GM12872 (cell line): ENCODE measurements at regions not wholly inside any gene's neighbourhood (a gene's known extent, or its start where the extent isn't known, plus 50 kb on each side); places are given as distances from the start of the nearest gene placed in this dataset.

ENCODE experiments used
- CTCF ChIP-seq: IDR thresholded peaks from 3 replicates; pipeline ENCODE4 v1.5.1; 2011; ENCODE audit warnings: low read depth, mild to moderate bottlenecking, low read length, moderate library complexity; ENCODE audit not compliant: insufficient read depth

DNA sequence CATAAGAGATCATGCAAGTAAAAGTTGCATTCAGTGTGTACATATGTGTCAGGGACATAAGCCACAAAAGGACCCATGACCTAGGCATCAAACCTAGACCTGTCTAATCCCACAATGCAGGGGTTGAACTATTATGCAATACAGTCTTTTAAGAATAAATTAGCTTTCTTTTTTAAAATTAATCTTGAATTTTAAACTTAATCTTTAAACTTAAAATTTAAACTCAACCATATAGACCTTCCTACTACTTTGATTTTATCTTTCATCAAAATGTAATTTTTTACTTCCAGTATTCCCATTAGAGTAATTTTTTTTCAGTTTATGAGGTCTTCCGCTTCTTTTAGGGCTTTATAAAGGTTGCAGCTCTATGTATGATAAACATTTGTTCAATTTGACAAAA lies 702.9 kb downstream of the SUCLG1 start:
- TF ChIP-seq CTCF, result no peak

DNA sequence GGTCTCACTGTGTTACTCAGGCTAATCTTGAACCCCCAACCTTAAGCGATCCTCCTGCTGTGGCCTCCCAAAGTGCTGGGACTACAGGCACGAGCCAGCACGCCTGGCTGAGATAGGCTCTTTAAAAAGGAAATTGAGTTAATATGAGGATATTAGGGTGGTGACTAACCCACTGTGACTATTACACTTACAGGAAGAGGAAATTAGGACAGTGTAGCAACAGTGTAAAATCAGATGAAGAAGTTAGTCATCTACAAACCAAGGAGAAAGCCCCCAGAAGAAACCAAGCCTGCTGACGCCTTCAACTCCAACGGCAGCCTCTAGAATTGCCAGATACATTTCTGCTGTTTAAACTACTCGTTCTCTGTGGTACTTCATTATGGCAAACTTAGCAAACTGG lies 711.9 kb downstream of the SUCLG1 start:
- no peak for TF ChIP-seq CTCF

DNA sequence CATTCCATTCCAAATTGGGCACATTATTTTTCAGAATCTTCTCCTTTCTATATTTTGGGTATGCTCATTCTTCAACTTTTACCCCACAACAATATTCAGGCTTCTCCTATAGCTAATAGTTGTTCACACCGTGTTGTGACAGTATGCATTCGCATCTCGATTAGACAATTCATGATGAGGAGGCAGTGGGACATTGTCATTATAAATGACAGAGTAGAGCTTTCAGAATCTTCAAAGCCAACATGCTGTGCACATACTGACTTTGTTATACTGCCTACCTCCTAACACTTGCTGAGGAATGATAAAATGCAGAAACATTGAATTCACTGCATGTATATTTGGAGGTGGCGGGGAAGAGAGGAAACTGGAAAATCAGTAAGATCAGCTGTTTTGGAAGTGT lies 714.2 kb downstream of the SUCLG1 start:
- no peak for TF ChIP-seq CTCF

DNA sequence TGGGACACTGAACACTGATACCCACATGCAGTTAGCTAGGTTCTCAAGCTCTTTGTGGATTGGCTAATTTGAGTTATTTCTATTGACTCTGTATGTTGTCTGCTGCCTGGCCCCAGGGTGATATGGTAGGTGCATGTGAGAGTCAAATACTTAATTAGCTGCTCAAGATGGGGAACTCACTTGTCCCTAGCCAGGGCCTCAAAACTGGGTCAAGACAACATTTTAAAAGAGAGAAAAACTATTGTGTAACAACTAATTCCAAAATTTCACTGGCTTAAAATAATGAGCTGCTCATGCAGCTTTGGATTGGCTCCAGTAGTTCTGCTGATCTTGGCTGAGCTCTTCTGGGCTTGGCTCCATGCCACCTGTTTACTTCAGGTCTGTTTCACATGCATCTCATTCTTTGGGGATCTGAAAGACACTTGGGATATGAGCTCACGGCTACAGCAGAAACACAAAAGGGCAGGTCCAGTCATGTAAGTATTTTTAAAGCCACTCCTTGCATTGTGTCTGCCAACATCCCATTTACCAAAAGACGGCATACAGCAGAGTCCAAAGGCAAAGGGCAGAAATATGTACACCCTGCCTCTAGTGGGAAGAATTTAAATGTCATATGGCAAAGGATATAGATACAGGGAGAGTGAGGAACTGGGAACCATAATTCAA lies 716.8 kb downstream of the SUCLG1 start:
- TF ChIP-seq CTCF, result no peak

DNA sequence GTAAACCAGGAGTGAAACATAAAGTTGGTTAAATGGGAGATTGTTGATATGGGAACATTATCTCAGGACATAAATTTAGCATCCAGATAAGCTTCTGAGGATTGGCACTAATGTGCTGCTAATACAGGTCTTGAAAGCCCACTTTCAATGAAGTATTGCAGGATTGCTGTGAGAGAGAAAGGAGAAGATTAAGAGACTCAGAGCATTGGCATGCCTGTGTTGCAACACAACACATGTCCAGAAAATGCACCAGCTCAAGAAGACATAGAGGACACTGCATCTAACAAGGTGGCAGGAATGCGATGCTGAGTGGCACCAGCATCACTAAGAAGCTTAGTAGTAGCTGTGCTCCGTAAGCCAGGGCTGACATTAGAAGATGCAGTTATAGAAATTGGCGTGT lies 728.9 kb downstream of the SUCLG1 start:
- TF ChIP-seq CTCF, result no peak

DNA sequence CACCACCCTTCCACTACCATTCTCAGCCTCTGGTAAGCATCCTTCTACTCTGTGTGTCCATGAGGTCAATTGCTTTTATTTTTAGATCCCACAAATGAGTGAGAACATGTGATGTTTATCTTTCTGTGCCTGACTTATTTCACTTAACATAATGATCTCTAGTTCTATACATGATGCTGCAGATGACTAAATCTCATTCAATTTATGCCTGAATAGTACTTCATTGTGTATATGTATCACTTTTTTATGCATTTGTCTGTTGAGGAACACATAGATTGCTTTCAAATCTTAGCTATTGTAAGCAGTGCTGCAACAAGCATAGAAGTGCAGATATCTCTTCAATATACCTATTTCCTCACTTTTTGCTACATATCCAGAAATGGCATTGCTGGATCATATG lies 733.3 kb downstream of the SUCLG1 start:
- TF ChIP-seq CTCF, result no peak

DNA sequence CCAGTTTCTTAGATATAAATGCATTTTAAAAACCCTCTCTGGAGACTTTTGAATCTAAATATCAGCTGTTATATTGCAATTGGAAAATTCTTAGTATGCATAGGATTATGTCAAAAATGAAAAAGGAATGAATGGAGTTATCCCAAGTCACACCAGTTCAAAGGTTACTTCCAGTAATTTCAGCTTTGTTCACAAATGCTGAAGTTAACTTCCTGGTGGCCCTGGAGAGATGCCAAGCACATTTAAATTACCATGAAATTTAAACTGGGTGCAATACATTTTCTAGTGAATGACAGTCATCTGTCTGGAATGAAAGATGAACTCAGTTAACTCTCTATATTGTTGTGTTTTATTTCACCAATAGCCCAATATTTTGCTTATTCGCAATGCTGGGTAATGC lies 753.9 kb downstream of the SUCLG1 start:
- TF ChIP-seq CTCF, result no peak
